Stomach (tissue), 8 donors: ENCODE measurements at regions not wholly inside any gene's neighbourhood (a gene's known extent, or its start where the extent isn't known, plus 50 kb on each side); places are given as distances from the start of the nearest gene placed in this dataset.

Experiments
- DNase-seq, 2 donors: peaks; one replicate each; pipeline versions ENCODE4 v3.0.0 to v3.0.0-alpha.2; 2013 to 2019
- H3K27ac ChIP-seq, 5 donors: fragments of 200-600 bp in 4 of 5; sonication (generic) in 4 of 5; one replicate each; pipeline ENCODE4 v1.5.1; 2013 to 2019; ENCODE audit warnings: mild to moderate bottlenecking in 1 of 5, moderate library complexity in 1 of 5
- H3K27me3 ChIP-seq, 3 donors: fragments of 200-600 bp; sonication (generic); one replicate each; pipeline ENCODE4 v1.5.1; 2017 to 2019; ENCODE audit warnings: mixed run types in 1 of 3
- H3K36me3 ChIP-seq, 4 donors: fragments of 200-600 bp; sonication (generic); 1 replicate in 3 of 4; 2 replicates in 1 of 4; pipeline ENCODE4 v1.5.1; 2016 to 2019
- H3K4me1 ChIP-seq, 4 donors: fragments of 200-600 bp; sonication (generic); one replicate each; pipeline ENCODE4 v1.5.1; 2016 to 2019
- H3K4me3 ChIP-seq, 4 donors: fragments of 200-600 bp; sonication (generic) in 3 of 4; one replicate each; pipeline ENCODE4 v1.5.1; 2016 to 2019; ENCODE audit warnings: mild to moderate bottlenecking in 1 of 4
- H3K9me3 ChIP-seq, 4 donors: fragments of 200-600 bp; sonication (generic); one replicate each; pipeline ENCODE4 v1.5.1; 2016 to 2019
- EP300 ChIP-seq: sonication (generic); formaldehyde crosslinking; IDR thresholded peaks from one replicate; pipeline ENCODE4 v1.6.1; 2017; ENCODE audit warnings: antibody characterized with exemption
- POLR2A ChIP-seq, 4 donors: fragments of 450-650 bp; IDR thresholded peaks; one replicate each; pipeline ENCODE4 v1.6.1; 2016; ENCODE audit warnings: antibody characterized with exemption in 4 of 4, control low read depth in 2 of 4, mild to moderate bottlenecking in 1 of 4, moderate library complexity in 1 of 4
- POLR2AphosphoS5 ChIP-seq, 3 donors: sonication (generic); formaldehyde crosslinking; IDR thresholded peaks; one replicate each; pipeline ENCODE4 v1.6.1; 2016; ENCODE audit warnings: antibody characterized with exemption in 3 of 3
- WGBS, 5 donors: extraction: QIAGEN DNeasy Blood & Tissue Kit in 3 of 5; methylation state at CpG; one replicate each; pipeline versions ENCODE4 v1.1.5 to v1.1.7; 2013 to 2018; 5-methylcytosine and 5-hydroxymethylcytosine counted together
- intact Hi-C: fragments of 100-400 bp; cut with DNase I; formaldehyde crosslinking; loops from one replicate; pipeline ENCODE4 v1.15.1; 2023; ENCODE audit warnings: low total_unique reads
- TF ChIP-seq, protein P1 (sequence below), 7 experiments: fragments of 450-650 bp in 4 of 7; fragments of 200-600 bp in 3 of 7; sonication (generic) in 3 of 7; IDR thresholded peaks; one replicate each; pipeline ENCODE4 v1.5.1; 2016 to 2019; ENCODE audit warnings: antibody characterized with exemption in 7 of 7, control low read depth in 2 of 7, mild to moderate bottlenecking in 1 of 7
- donor health status: healthy with polysubstance abuse.
- donor health status: Bipolar disorder and iron deficiency.
- donor health status: healthy.

- 81 to 90% (median 89%) methylated on average over 2 of the region's 2 CpGs for WGBS, 5 donors
- intact Hi-C loops, result no loop called here
- Histone ChIP-seq H3K4me1 (no peaks in the 10 kb centered on the region), H3K9me3 (no peaks in the 10 kb centered on the region), H3K4me3 (no peak overlapping the region), H3K27ac (no peak overlapping the region), H3K36me3 (no peaks in the 10 kb centered on the region), H3K27me3 (no peaks in the 10 kb centered on the region)
- DNase-seq, result no peak
- TF ChIP-seq, protein P1, sequence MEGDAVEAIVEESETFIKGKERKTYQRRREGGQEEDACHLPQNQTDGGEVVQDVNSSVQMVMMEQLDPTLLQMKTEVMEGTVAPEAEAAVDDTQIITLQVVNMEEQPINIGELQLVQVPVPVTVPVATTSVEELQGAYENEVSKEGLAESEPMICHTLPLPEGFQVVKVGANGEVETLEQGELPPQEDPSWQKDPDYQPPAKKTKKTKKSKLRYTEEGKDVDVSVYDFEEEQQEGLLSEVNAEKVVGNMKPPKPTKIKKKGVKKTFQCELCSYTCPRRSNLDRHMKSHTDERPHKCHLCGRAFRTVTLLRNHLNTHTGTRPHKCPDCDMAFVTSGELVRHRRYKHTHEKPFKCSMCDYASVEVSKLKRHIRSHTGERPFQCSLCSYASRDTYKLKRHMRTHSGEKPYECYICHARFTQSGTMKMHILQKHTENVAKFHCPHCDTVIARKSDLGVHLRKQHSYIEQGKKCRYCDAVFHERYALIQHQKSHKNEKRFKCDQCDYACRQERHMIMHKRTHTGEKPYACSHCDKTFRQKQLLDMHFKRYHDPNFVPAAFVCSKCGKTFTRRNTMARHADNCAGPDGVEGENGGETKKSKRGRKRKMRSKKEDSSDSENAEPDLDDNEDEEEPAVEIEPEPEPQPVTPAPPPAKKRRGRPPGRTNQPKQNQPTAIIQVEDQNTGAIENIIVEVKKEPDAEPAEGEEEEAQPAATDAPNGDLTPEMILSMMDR (IDR thresholded peaks at IDR 0.05), result no peak
- TF ChIP-seq POLR2AphosphoS5 (IDR thresholded peaks at IDR 0.05) (no peak), EP300 (no peak), POLR2A (IDR thresholded peaks at IDR 0.05) (no peak)
These were observed 927.6 kb downstream of the GALC start for GRCh38 chr14:87065366-87065765.

GRCh38 chr14:87063181-87063580 is 929.8 kb downstream of the GALC start:
- Histone ChIP-seq H3K36me3 (no peaks in the 10 kb centered on the region), H3K4me3 (no peak overlapping the region), H3K27me3 (no peaks in the 10 kb centered on the region), H3K9me3 (no peaks in the 10 kb centered on the region), H3K27ac (no peak overlapping the region), H3K4me1 (no peaks in the 10 kb centered on the region)
- no peak for DNase-seq
- WGBS, 5 donors, result 69 to 79% (median 77%) methylated on average over 1 of the region's 1 CpG
- intact Hi-C loops, result no loop called here
- TF ChIP-seq, protein P1 (IDR thresholded peaks at IDR 0.05), result no peak
- no peak for TF ChIP-seq EP300
- TF ChIP-seq POLR2AphosphoS5 (IDR thresholded peaks at IDR 0.05), result no peak
- TF ChIP-seq POLR2A (IDR thresholded peaks at IDR 0.05), result no peak

DNA sequence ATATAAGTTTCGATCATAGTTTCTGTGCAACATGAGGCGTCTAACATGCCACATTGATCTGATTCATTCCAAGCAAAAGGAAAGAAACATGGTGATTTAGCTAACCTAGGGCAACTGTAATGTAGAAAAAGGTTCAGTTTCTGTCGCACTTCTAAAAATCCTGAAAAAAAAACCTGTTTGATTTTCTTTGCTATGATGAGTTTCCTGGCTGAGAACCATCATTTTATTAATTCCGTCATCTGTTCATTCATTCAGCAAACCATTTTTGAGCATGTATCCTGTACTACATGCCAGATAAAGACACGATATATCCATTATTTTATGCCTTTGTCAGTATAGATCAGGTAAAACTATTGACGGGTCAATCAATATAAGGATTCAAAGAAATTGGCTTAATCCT is 932.6 kb downstream of the GALC start:
- no peaks in the 10 kb centered on the region for H3K9me3 ChIP-seq
- intact Hi-C loops, result no loop called here
- H3K27ac ChIP-seq, result no peak overlapping the region
- H3K4me3 ChIP-seq, result no peak overlapping the region
- DNase-seq, result no peak
- no peaks in the 10 kb centered on the region for H3K27me3 ChIP-seq
- WGBS, 5 donors, result 87 to 94% (median 91%) methylated on average over 6 of the region's 6 CpGs
- H3K36me3 ChIP-seq, result no peaks in the 10 kb centered on the region
- H3K4me1 ChIP-seq, result no peaks in the 10 kb centered on the region
- TF ChIP-seq POLR2A (IDR thresholded peaks at IDR 0.05), result no peak
- TF ChIP-seq POLR2AphosphoS5 (IDR thresholded peaks at IDR 0.05), result no peak

- Histone ChIP-seq H3K4me3 (no peak overlapping the region), H3K27me3 (no peaks in the 10 kb centered on the region), H3K9me3 (no peaks in the 10 kb centered on the region), H3K4me1 (no peaks in the 10 kb centered on the region), H3K36me3 (no peaks in the 10 kb centered on the region), H3K27ac (no peak overlapping the region)
- WGBS, 5 donors, result 59 to 69% (median 67%) methylated on average over 5 of the region's 5 CpGs
- intact Hi-C loops, result no loop called here
- peak in 1 of 2 donors; percentile 32 for DNase-seq
- TF ChIP-seq POLR2A (IDR thresholded peaks at IDR 0.05) (no peak), EP300 (no peak), POLR2AphosphoS5 (IDR thresholded peaks at IDR 0.05) (no peak)
- TF ChIP-seq, protein P1 (IDR thresholded peaks at IDR 0.05), result no peak
These were observed 933.7 kb downstream of the GALC start for GRCh38 chr14:87059060-87059839.

DNA sequence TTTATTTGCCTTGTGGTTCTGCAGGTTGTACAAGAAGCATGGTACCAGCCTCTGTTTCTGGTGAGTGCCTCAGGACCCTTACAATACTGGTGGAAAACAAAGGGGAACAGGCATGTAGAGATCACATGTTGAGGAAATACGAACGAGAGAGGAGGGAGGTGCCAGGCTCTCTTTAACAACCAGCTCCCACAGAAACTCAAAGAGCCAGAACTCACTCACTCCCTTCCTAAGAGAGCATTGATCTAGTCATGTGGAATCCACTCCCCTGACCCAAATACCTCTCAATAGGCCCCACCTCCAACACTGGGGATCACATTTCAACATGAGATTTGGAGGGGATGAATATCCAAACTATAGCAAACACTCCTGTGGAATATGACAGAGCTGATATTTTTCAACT is 938.0 kb downstream of the GALC start:
- intact Hi-C loops, result no loop called here
- Histone ChIP-seq H3K27me3 (no peaks in the 10 kb centered on the region), H3K27ac (no peak overlapping the region)

More for the DNA sequence above, 938.0 kb downstream of the GALC start:
- no peak for DNase-seq
- H3K9me3 ChIP-seq, result no peaks in the 10 kb centered on the region
- H3K4me1 ChIP-seq, result no peaks in the 10 kb centered on the region
- H3K36me3 ChIP-seq, result no peaks in the 10 kb centered on the region
- no peak overlapping the region for H3K4me3 ChIP-seq
- TF ChIP-seq EP300 (no peak), POLR2A (IDR thresholded peaks at IDR 0.05) (no peak), POLR2AphosphoS5 (IDR thresholded peaks at IDR 0.05) (no peak)
- TF ChIP-seq, protein P1 (IDR thresholded peaks at IDR 0.05), result no peak
- 66 to 92% (median 75%) methylated on average over 2 of the region's 2 CpGs for WGBS, 5 donors
